ENCODE measurements at regions not wholly inside any gene's neighbourhood (a gene's known extent, or its start where the extent isn't known, plus 50 kb on each side); places are given as distances from the start of the nearest gene placed in this dataset.

DNA sequence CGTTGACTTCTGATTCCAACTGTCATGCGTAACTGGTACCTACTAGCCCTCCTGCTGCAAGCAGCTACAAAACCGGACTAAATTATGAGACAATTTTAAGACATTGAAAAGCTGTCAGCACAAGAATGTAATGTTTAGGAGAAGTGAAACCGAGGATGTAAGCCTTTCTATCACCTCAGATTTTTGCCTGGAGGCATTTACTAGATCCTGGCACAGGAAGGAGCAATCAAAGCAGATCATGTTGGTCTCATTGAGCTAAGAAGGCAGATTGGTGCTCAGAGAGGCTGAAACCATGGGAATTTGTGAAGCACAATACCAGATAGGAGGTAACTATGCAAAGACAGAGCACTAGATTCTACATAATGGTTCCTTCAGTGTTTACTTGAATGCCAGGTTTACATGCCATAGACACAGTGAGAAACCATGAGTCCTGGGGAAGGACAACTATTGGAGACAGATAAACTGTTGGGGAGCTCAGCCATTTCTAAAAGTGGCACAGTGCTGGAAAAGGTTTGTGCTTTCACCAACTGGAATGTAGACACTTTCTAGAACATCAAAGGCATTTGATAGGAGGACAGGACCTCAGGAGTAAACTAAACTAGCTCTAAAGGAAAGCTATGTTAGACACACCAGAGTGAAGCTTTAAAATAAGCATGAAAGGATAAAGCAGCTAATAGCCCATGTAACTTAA is 179.4 kb downstream of the LYPLAL1 start:
- DNase-seq (ENCODE audit: low read depth) = no peak
- CTCF ChIA-PET = interaction anchor here (0.6 to 0.7 kb wide), 2 partner anchors 10 to 33 kb away, joined by 3 read pairs; no protein-coding TSS in a partner anchor
- POLR2A ChIA-PET = no interaction called here
- Histone ChIP-seq H3K4me3 (ENCODE audit: low read depth, low read length) (no peak overlapping the region), H3K27me3 (ENCODE audit: control insufficient read depth, insufficient read depth, low read length) (no peaks in the 10 kb centered on the region; the same call in 1 of the 2 replicates), H3K36me3 (ENCODE audit: control insufficient read depth, insufficient read depth, low read length) (no peaks in the 10 kb centered on the region)
- TF ChIP-seq CTCF (IDR thresholded peaks at IDR 0.05; ENCODE audit: insufficient read depth, low read depth, low read length) = no peak

DNA sequence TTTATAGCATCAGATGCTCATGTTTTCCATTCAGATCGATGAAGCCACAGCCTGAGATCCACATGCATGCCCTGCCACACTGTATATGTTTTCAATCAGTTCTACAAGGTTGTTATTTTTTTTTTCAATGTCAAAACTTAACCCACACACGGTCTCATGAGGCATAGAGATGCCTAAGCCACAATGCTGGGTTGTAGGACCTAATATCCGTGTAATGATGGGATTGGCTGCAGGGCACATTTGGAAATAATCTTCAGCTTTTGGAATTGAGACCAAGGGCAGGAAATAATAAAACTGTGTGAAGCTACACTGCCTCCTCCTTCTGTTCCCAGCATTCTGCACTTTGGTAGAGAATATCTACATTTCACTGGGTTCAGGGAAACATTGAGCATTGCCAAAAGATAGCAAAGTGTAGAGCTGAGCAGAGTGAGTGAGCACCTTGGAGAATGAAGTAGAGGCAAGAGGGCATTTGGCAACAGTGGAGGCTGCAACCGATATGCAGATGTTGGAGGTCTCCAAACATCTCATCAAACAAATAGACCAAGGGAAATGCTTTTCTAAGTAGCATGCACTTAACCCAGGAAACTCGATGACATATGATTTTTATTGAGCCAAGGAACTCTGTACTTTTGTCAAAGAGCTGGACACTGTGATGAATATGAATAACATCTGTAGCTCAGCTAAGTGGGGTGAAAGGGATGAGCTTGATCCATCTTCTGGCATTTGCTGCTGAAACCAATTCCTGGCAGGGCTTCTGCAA is 176.7 kb downstream of the LYPLAL1 start:
- H3K4me3 ChIP-seq (ENCODE audit: low read depth, low read length) = no peak overlapping the region
- ChIA-PET POLR2A (interaction anchor here (0.7 kb wide), 1 partner anchor 85 kb away, joined by 3 read pairs; no protein-coding TSS in a partner anchor), CTCF (no interaction called here)
- H3K36me3 ChIP-seq (ENCODE audit: control insufficient read depth, insufficient read depth, low read length) = no peaks in the 10 kb centered on the region
- no peak for DNase-seq (ENCODE audit: low read depth)
- no peak for TF ChIP-seq CTCF (IDR thresholded peaks at IDR 0.05; ENCODE audit: insufficient read depth, low read depth, low read length)
- H3K27me3 ChIP-seq (ENCODE audit: control insufficient read depth, insufficient read depth, low read length) = no peaks in the 10 kb centered on the region; the same call in 1 of the 2 replicates

GRCh38 chr1:219347921-219348391 is 174.3 kb downstream of the LYPLAL1 start:
- Histone ChIP-seq H3K36me3 (ENCODE audit: control insufficient read depth, insufficient read depth, low read length) (no peaks in the 10 kb centered on the region), H3K27me3 (ENCODE audit: control insufficient read depth, insufficient read depth, low read length) (no peaks in the 10 kb centered on the region; the same call in 1 of the 2 replicates), H3K4me3 (ENCODE audit: low read depth, low read length) (no peak overlapping the region)
- ChIA-PET POLR2A (no interaction called here), CTCF (interaction anchor here (0.6 to 1.3 kb wide), 3 partner anchors 8 to 416 kb away, joined by 3 read pairs; no protein-coding TSS in a partner anchor)
- no peak for DNase-seq (ENCODE audit: low read depth)
- TF ChIP-seq CTCF (IDR thresholded peaks at IDR 0.05; ENCODE audit: insufficient read depth, low read depth, low read length) = no peak

- CTCF ChIA-PET = no interaction called here
- DNase-seq (ENCODE audit: low read depth) = no peak
- Histone ChIP-seq H3K36me3 (ENCODE audit: control insufficient read depth, insufficient read depth, low read length) (no peaks in the 10 kb centered on the region), H3K4me3 (ENCODE audit: low read depth, low read length) (no peak overlapping the region), H3K27me3 (ENCODE audit: control insufficient read depth, insufficient read depth, low read length) (no peaks in the 10 kb centered on the region; the same call in 1 of the 2 replicates)
- TF ChIP-seq CTCF (IDR thresholded peaks at IDR 0.05; ENCODE audit: insufficient read depth, low read depth, low read length) = no peak
- POLR2A ChIA-PET = no interaction called here
Observed at GRCh38 chr1:219347376-219347775, 173.7 kb downstream of the LYPLAL1 start.

DNA sequence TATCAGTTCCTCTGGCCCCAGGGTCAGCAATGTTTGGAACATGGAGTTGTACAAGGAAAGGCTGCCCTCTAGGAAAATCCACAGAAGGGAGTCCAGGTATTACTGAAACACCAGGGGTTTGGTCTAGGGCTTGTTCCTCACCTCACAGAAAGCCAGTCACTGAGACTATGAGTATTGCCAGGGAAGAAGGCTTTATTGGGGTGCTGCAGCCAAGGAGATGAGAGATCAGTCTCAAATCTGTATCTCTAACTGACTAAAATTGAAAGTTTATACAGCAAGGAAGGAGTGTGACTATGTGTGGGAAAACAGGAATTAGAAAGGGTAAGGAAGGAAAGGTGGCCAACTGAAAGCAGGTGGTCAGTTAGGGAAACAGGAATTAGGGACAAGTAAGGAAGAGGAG is 172.3 kb downstream of the LYPLAL1 start:
- TF ChIP-seq CTCF (IDR thresholded peaks at IDR 0.05; ENCODE audit: insufficient read depth, low read depth, low read length) = no peak
- POLR2A ChIA-PET = no interaction called here
- DNase-seq (ENCODE audit: low read depth) = no peak

More for the DNA sequence above, 172.3 kb downstream of the LYPLAL1 start:
- H3K27me3 ChIP-seq (ENCODE audit: control insufficient read depth, insufficient read depth, low read length) = no peaks in the 10 kb centered on the region; the same call in 1 of the 2 replicates
- CTCF ChIA-PET = no interaction called here
- H3K36me3 ChIP-seq (ENCODE audit: control insufficient read depth, insufficient read depth, low read length) = no peaks in the 10 kb centered on the region
- H3K4me3 ChIP-seq (ENCODE audit: low read depth, low read length) = no peak overlapping the region

All from BJ (cell line).